Kidney (tissue), 13 donors: ENCODE measurements at regions not wholly inside any gene's neighbourhood (a gene's known extent, or its start where the extent isn't known, plus 50 kb on each side); places are given as distances from the start of the nearest gene placed in this dataset.

Source experiments
- DNase-seq, 5 donors: peaks; one replicate each; pipeline ENCODE4 v3.0.0-alpha.2; 2013 to 2020
- FAIRE-seq: peaks from 2 replicates; lab custom pipeline; 2012; peaks lifted over from hg19 to GRCh38; lab: Jason Lieb, UNC
- H3K27ac ChIP-seq, 2 donors: one replicate each; pipeline ENCODE4 v1.7.0; 2013; ENCODE audit warnings: low read depth in 2 of 2, low read length in 2 of 2, inconsistent platforms in 1 of 2
- H3K27me3 ChIP-seq: one replicate; pipeline ENCODE4 v1.7.1; 2013; ENCODE audit warnings: low read length, inconsistent platforms; ENCODE audit not compliant: control insufficient read depth, insufficient read depth
- H3K36me3 ChIP-seq, 3 donors: one replicate each; pipeline versions ENCODE4 v1.7.0 to v1.7.1; 2013; ENCODE audit warnings: low read length in 3 of 3, control low read depth in 1 of 3, inconsistent platforms in 1 of 3; ENCODE audit not compliant: insufficient read depth in 3 of 3, control insufficient read depth in 2 of 3
- H3K4me1 ChIP-seq, 3 donors: one replicate each; pipeline versions ENCODE4 v1.7.0 to v1.7.1; 2013; ENCODE audit warnings: low read length in 3 of 3, inconsistent platforms in 1 of 3, low read depth in 1 of 3; ENCODE audit not compliant: control insufficient read depth in 2 of 3, insufficient read depth in 2 of 3
- H3K4me3 ChIP-seq, 3 donors: one replicate each; pipeline versions ENCODE4 v1.7.0 to v1.8.1; 2013; ENCODE audit warnings: low read length in 3 of 3, control low read depth in 1 of 3, inconsistent platforms in 1 of 3
- H3K9ac ChIP-seq, 3 donors: one replicate each; pipeline versions ENCODE4 v1.7.0 to v1.7.1; 2013; ENCODE audit warnings: low read length in 3 of 3, control low read depth in 1 of 3, inconsistent platforms in 1 of 3
- H3K9me3 ChIP-seq, 3 donors: one replicate each; pipeline versions ENCODE4 v1.7.0 to v1.7.1; 2013; ENCODE audit warnings: low read length in 3 of 3, control low read depth in 1 of 3, inconsistent platforms in 1 of 3; ENCODE audit not compliant: control insufficient read depth in 2 of 3, insufficient read depth in 1 of 3
- CTCF ChIP-seq: IDR thresholded peaks from 3 replicates; pipeline ENCODE4 v1.5.1; 2012; ENCODE audit warnings: mild to moderate bottlenecking, moderate library complexity, borderline replicate concordance; ENCODE audit not compliant: insufficient read depth; ENCODE audit errors: extremely low read depth
- intact Hi-C: fragments of 100-400 bp; cut with DNase I; formaldehyde crosslinking; loops from one replicate; pipeline ENCODE4 v1.11.1; 2022
- donor health status: control.
- donor health status: control.
- donor health status: control.
- donor health status: control.
- donor health status: control.
- donor health status: DM: yes; HTN: yes; CAD: no.
- donor health status: Normal renal cell carcinoma (clear cell type).

GRCh38 chr7:19508821-19509220, 200.0 kb downstream of the POLR1F start:
- Histone ChIP-seq H3K9me3 (no peaks in the 10 kb centered on the region), H3K27ac (no peak overlapping the region), H3K27me3 (no peaks in the 10 kb centered on the region), H3K36me3 (no peaks in the 10 kb centered on the region), H3K4me3 (no peak overlapping the region), H3K4me1 (no peaks in the 10 kb centered on the region), H3K9ac (no peak overlapping the region)
- FAIRE-seq (no peak), DNase-seq (no peak)
- intact Hi-C loops = no loop called here
- no peak for TF ChIP-seq CTCF

DNA sequence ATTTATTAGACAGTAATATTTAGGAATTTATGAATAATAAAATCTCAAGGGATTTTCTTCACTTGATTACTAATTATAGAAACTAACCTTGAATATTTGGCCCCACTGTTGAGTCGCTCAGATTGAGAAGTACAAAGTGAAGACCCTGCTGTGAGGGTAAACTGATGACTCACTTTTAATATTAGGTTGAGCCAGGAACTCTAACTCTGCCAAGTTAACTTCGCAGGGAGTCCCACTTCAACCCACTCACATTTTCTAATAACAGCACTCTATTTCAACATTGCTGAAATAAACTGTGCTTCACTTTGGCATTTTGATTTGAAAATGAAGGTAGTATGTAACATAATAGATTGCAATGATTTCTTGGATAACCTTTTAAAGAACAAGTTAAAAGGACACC, 200.7 kb downstream of the POLR1F start:
- TF ChIP-seq CTCF = no peak
- H3K4me3 ChIP-seq = no peak overlapping the region
- H3K36me3 ChIP-seq = no peaks in the 10 kb centered on the region
- no peak for FAIRE-seq
- no peak for DNase-seq
- no peak overlapping the region for H3K27ac ChIP-seq
- intact Hi-C loops = no loop called here
- no peaks in the 10 kb centered on the region for H3K4me1 ChIP-seq
- H3K9me3 ChIP-seq = no peaks in the 10 kb centered on the region
- H3K9ac ChIP-seq = no peak overlapping the region
- H3K27me3 ChIP-seq = no peaks in the 10 kb centered on the region

GRCh38 chr7:19491821-19492452, 216.9 kb downstream of the POLR1F start:
- no peak overlapping the region for H3K4me3 ChIP-seq
- peak; percentile 24 for TF ChIP-seq CTCF

DNA sequence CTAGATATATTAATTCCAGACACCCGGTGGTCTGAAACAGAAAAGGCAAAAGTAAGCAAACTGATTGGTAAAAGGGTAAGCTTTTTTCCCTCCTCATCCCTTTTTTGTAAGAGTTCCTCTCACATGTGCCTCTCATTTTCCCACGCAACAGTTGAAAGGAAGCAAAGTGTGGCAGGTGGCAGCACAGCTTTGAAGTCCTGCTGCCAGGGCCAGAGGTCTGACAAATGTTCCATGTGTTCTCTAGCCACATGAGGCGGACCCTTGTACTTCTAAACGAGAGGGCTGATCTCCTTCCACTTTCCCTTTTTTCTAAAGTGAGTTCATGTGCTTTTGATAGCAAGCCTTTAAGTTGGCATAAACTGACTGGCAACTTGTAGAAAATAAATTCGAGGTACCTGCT, 217.5 kb downstream of the POLR1F start:
- Histone ChIP-seq H3K9me3 (no peaks in the 10 kb centered on the region), H3K4me1 (no peaks in the 10 kb centered on the region), H3K9ac (no peak overlapping the region), H3K27me3 (no peaks in the 10 kb centered on the region), H3K4me3 (no peak overlapping the region), H3K36me3 (no peaks in the 10 kb centered on the region), H3K27ac (no peak overlapping the region)
- FAIRE-seq (no peak), DNase-seq (no peak)
- no peak for TF ChIP-seq CTCF
- intact Hi-C loops = no loop called here

More at GRCh38 chr7:19491821-19492452, 216.9 kb downstream of the POLR1F start:
- H3K9me3 ChIP-seq = no peaks in the 10 kb centered on the region
- no peaks in the 10 kb centered on the region for H3K36me3 ChIP-seq
- H3K9ac ChIP-seq = no peak overlapping the region
- H3K4me1 ChIP-seq = no peaks in the 10 kb centered on the region
- no peak overlapping the region for H3K27ac ChIP-seq
- DNase-seq (peak in 3 of 5 donors; percentile 10 to 33 (median 21)), FAIRE-seq (no peak)
- no peaks in the 10 kb centered on the region for H3K27me3 ChIP-seq
- intact Hi-C loops = no loop called here
